ENCODE measurements at regions not wholly inside any gene's neighbourhood (a gene's known extent, or its start where the extent isn't known, plus 50 kb on each side); places are given as distances from the start of the nearest gene placed in this dataset.

GRCh38 chr20:39277185-39277584, 315.0 kb downstream of the DHX35 start:
- no peak for DNase-seq

- DNase-seq: no peak
These were observed 308.9 kb downstream of the DHX35 start for GRCh38 chr20:39270837-39271604.

GRCh38 chr20:39269493-39270217, 307.5 kb downstream of the DHX35 start:
- DNase-seq: no peak

GRCh38 chr20:39268981-39269461, 306.9 kb downstream of the DHX35 start:
- DNase-seq: peak; percentile 3 to 15

GRCh38 chr20:39268491-39268951, 306.4 kb downstream of the DHX35 start:
- no peak for DNase-seq

GRCh38 chr20:39266989-39267388, 304.8 kb downstream of the DHX35 start:
- DNase-seq: no peak

- peak; percentile 10 to 26 for DNase-seq
These were observed 302.5 kb downstream of the DHX35 start for GRCh38 chr20:39264506-39265172.

- no peak for DNase-seq
These were observed 300.9 kb downstream of the DHX35 start for GRCh38 chr20:39263076-39263475.

GRCh38 chr20:39259808-39260207, 297.7 kb downstream of the DHX35 start:
- no peak for DNase-seq

- no peak for DNase-seq
These were observed 297.1 kb downstream of the DHX35 start for GRCh38 chr20:39259010-39259803.

- no peak for DNase-seq
These were observed 296.1 kb downstream of the DHX35 start for GRCh38 chr20:39258253-39258652.

GRCh38 chr20:39253051-39253755, 291.1 kb downstream of the DHX35 start:
- no peak for DNase-seq

- no peak for DNase-seq
These were observed 289.9 kb downstream of the DHX35 start for GRCh38 chr20:39252035-39252434.

GRCh38 chr20:39249798-39250197, 287.7 kb downstream of the DHX35 start:
- no peak for DNase-seq

GRCh38 chr20:39248862-39249485, 286.8 kb downstream of the DHX35 start:
- no peak for DNase-seq

GRCh38 chr20:39248171-39248861, 286.2 kb downstream of the DHX35 start:
- no peak for DNase-seq

GRCh38 chr20:39246436-39246835, 284.3 kb downstream of the DHX35 start:
- no peak for DNase-seq

GRCh38 chr20:39245685-39246311, 283.7 kb downstream of the DHX35 start:
- DNase-seq: no peak

GRCh38 chr20:39243962-39244361, 281.8 kb downstream of the DHX35 start:
- no peak for DNase-seq

- no peak for DNase-seq
These were observed 280.5 kb downstream of the DHX35 start for GRCh38 chr20:39242614-39243013.

All from CD4-positive, alpha-beta T cell treated with Interferon alpha-2 for 1 hour (primary cell).